ENCODE measurements at regions not wholly inside any gene's neighbourhood (a gene's known extent, or its start where the extent isn't known, plus 50 kb on each side); places are given as distances from the start of the nearest gene placed in this dataset.

DNA sequence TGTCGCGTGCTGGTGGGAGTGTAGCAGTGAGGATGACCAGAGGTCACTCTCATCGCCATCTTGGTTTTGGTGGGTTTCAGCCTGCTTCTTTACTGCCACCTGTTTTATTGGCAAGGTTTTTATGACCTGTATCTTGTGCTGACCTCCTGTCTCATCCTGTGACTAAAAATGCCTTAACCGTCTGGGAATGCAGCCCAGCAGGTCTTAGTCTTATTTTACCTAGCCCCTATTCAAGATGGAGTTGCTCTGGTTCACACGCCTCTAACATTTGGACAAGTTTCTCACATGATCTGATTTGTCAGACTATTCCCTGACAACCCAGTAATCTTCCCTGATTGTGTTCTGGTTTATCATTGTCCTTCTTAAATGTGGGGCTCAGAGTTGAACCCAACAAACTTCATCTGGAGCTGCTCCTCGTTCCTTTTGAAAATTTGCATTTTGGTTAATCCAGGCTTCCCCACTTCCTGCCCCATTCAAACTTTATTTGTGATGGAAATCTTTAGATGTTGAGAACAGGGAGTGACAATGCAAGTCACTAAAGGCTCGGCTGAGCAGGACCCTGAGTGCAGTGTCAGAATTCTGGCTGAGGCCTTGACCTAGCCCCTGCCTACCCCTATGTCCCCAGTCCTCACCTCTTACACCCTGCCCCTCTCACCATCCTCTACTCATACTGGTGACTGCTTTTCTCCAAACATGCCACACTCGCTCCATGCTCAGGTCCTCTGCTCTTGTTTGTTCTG is 226.8 kb downstream of the STIM2 start:
- H3K4me3 ChIP-seq (ENCODE audit: low read depth, low read length) = no peak overlapping the region
- DNase-seq (ENCODE audit: low read depth) = no peak
- TF ChIP-seq, protein P1, sequence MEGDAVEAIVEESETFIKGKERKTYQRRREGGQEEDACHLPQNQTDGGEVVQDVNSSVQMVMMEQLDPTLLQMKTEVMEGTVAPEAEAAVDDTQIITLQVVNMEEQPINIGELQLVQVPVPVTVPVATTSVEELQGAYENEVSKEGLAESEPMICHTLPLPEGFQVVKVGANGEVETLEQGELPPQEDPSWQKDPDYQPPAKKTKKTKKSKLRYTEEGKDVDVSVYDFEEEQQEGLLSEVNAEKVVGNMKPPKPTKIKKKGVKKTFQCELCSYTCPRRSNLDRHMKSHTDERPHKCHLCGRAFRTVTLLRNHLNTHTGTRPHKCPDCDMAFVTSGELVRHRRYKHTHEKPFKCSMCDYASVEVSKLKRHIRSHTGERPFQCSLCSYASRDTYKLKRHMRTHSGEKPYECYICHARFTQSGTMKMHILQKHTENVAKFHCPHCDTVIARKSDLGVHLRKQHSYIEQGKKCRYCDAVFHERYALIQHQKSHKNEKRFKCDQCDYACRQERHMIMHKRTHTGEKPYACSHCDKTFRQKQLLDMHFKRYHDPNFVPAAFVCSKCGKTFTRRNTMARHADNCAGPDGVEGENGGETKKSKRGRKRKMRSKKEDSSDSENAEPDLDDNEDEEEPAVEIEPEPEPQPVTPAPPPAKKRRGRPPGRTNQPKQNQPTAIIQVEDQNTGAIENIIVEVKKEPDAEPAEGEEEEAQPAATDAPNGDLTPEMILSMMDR (IDR thresholded peaks at IDR 0.05; ENCODE audit: insufficient read depth, low read length) = no peak

- H3K4me3 ChIP-seq (ENCODE audit: low read depth, low read length) = no peak overlapping the region
- TF ChIP-seq, protein P1 (IDR thresholded peaks at IDR 0.05; ENCODE audit: insufficient read depth, low read length) = no peak
- no peak for DNase-seq (ENCODE audit: low read depth)
These were observed 227.8 kb downstream of the STIM2 start for GRCh38 chr4:27088491-27088890.

DNA sequence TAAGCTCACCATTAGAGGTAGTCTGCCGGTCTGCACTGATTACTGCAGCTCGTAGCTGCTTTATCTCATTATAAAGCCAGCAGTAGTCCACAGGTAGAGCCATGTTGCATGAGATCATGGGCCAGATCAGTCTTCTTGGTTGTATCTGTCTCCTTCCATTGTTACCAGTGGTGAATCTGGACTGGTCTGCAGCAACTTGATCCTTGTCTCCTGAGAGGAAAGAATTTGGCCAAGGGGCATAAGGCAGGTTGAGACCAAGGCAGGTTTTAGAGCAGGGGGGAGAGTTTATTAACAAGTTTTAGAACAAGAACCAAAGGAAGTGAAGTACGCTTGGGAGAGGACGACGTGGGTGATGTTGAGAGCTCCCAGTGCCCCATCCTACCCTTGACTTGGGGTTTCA is 228.5 kb downstream of the STIM2 start:
- H3K4me3 ChIP-seq (ENCODE audit: low read depth, low read length) = no peak overlapping the region
- TF ChIP-seq, protein P1 (IDR thresholded peaks at IDR 0.05; ENCODE audit: insufficient read depth, low read length) = no peak
- DNase-seq (ENCODE audit: low read depth) = no peak

GRCh38 chr4:27090406-27090805 is 229.8 kb downstream of the STIM2 start:
- no peak overlapping the region for H3K4me3 ChIP-seq (ENCODE audit: low read depth, low read length)
- TF ChIP-seq, protein P1 (IDR thresholded peaks at IDR 0.05; ENCODE audit: insufficient read depth, low read length) = no peak

GRCh38 chr4:27094224-27094623 is 233.6 kb downstream of the STIM2 start:
- no peak for DNase-seq (ENCODE audit: low read depth)
- TF ChIP-seq, protein P1 (IDR thresholded peaks at IDR 0.05; ENCODE audit: insufficient read depth, low read length) = no peak
- no peak overlapping the region for H3K4me3 ChIP-seq (ENCODE audit: low read depth, low read length)

More at GRCh38 chr4:27090406-27090805, 229.8 kb downstream of the STIM2 start:
- DNase-seq (ENCODE audit: low read depth) = no peak

GRCh38 chr4:27094783-27095182 is 234.1 kb downstream of the STIM2 start:
- TF ChIP-seq, protein P1 (IDR thresholded peaks at IDR 0.05; ENCODE audit: insufficient read depth, low read length) = no peak
- DNase-seq (ENCODE audit: low read depth) = peak; percentile 2
- no peak overlapping the region for H3K4me3 ChIP-seq (ENCODE audit: low read depth, low read length)

All from fibroblast of the aortic adventitia (primary cell).